Heart left ventricle (tissue), 16 donors: ENCODE measurements at regions not wholly inside any gene's neighbourhood (a gene's known extent, or its start where the extent isn't known, plus 50 kb on each side); places are given as distances from the start of the nearest gene placed in this dataset.
A peak's percentile ranks its signal among the peaks of the same experiment; 100 is the strongest.

Source experiments
- ATAC-seq, 4 donors: fragments of 200-7000 bp; cut with Tn5 transposase; one replicate each; pipeline ENCODE4 v1.9.1; 2020 to 2022; ENCODE audit warnings: moderate library complexity in 4 of 4, mild to moderate bottlenecking in 3 of 4, moderate number of reproducible peaks in 1 of 4
- DNase-seq, 5 donors: peaks; one replicate each; pipeline ENCODE4 v3.0.0-alpha.2; 2020
- H3K27ac ChIP-seq, 12 donors: fragments of 200-600 bp; sonication (generic) in 4 of 12; one replicate each; pipeline versions ENCODE4 v1.5.0 to v1.8.0; 2016 to 2022; ENCODE audit warnings: mild to moderate bottlenecking in 2 of 12
- H3K27me3 ChIP-seq, 9 donors: fragments of 200-600 bp; sonication (generic) in 2 of 9; one replicate each; pipeline versions ENCODE4 v1.5.1 to v1.8.0; 2016 to 2022; ENCODE audit warnings: mild to moderate bottlenecking in 3 of 9
- H3K36me3 ChIP-seq, 9 donors: fragments of 200-600 bp; sonication (generic) in 2 of 9; one replicate each; pipeline versions ENCODE4 v1.5.0 to v1.8.0; 2018 to 2022; ENCODE audit warnings: mild to moderate bottlenecking in 2 of 9
- H3K4me1 ChIP-seq, 12 donors: fragments of 200-600 bp; sonication (generic) in 4 of 12; one replicate each; pipeline versions ENCODE4 v1.5.0 to v1.8.0; 2016 to 2022; ENCODE audit warnings: mild to moderate bottlenecking in 3 of 12
- H3K4me3 ChIP-seq, 12 donors: fragments of 200-600 bp; sonication (generic) in 4 of 12; one replicate each; pipeline versions ENCODE4 v1.5.0 to v1.8.0; 2017 to 2022; ENCODE audit warnings: mild to moderate bottlenecking in 9 of 12, moderate library complexity in 4 of 12
- H3K9me3 ChIP-seq, 12 donors: fragments of 200-600 bp; sonication (generic) in 4 of 12; one replicate each; pipeline versions ENCODE4 v1.5.0 to v1.8.0; 2016 to 2022; ENCODE audit warnings: mild to moderate bottlenecking in 1 of 12
- POLR2A ChIP-seq, 2 donors: fragments of 450-650 bp; IDR thresholded peaks; one replicate each; pipeline ENCODE4 v1.6.1; 2017; ENCODE audit warnings: antibody characterized with exemption in 2 of 2, mild to moderate bottlenecking in 2 of 2, moderate library complexity in 2 of 2
- WGBS, 4 donors: extraction: QIAGEN DNeasy Blood & Tissue Kit in 2 of 4; methylation state at CpG; one replicate each; pipeline versions ENCODE4 v1.1.5 to v1.1.7; 2013 to 2018; 5-methylcytosine and 5-hydroxymethylcytosine counted together
- intact Hi-C, 10 donors: fragments of 100-400 bp; cut with DNase I; formaldehyde crosslinking; loops; one replicate each; pipeline versions ENCODE4 v1.11.1 to v1.14.2; 2022
- TF ChIP-seq, protein P1 (sequence below), 12 donors: fragments of 200-600 bp; sonication (generic) in 4 of 12; IDR thresholded peaks; one replicate each; pipeline versions ENCODE4 v1.5.0 to v1.8.0; 2018 to 2022; ENCODE audit warnings: antibody characterized with exemption in 12 of 12, mild to moderate bottlenecking in 5 of 12
- donor health status: ischemic (EF 13 %, LVEDD 7.1; RV severe dilation, severe dysfunction).
- donor health status: healthy with polysubstance abuse.
- donor health status: DM: no; HTN: yes; CAD: no.
- donor health status: DM: no; HTN: no; CAD: no.
- donor health status: ischemic (EF 25% LVEDD 6.9; RV normal size, moderate dysfunction).
- donor health status: ischemic (EF 25% LVEDD 5.7; RV mildly dilated, moderate dysfunction).
- donor health status: healthy.
- donor health status: DM: yes; HTN: yes; CAD: no.
- donor health status: ischemic (EF 35%, LVEDD 5.7; RV mildly dilated, moderate dysfunction).
- donor health status: nonischemic (EF 11% LVEDD 7.7; RV severe dilation, severe dysfunction).
- donor health status: DM: yes; HTN: yes; CAD: no.
- donor health status: PGD.
- donor health status: ischemic (EF 29% LVEDD 5.4; RV normal size, mild dysfunction).
- donor health status: nonischemic (EF 23%, LVEDD 6.1; RV moderate dilation, normal function).

DNA sequence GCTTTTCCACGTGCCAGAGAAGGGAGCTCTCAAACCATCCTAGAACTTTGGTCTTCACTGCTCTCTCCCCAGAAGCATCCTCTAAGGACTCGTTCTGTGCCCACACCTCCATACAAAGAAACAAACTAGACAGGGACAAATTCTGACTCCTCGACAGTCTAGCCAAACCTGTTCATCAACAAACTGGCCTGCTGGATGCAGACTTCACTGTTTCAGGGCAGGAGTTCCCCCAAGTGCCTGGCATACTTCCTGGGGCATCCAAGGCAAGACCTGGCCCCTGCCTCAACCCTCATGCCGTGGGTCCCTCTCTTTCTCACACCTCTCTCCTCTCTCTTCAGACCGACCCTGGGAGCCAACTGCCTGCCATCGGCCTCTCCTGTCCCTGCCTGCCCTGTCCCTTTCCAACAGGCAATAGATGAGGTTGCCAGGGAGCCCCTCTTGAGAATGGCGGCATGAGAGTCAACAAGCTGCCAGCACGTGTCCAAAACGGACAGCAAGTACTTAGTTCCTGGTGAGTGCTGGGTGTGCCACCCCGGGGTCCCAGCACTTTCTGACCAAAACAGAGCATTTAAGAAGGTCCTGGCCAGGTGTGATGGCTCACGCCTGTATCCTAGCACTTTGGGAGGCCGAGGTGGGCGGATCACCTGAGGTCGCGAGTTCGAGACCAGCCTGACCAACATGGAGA, 79.1 kb upstream of the HES1 start:
- Histone ChIP-seq H3K4me3 (no peak overlapping the region), H3K9me3 (peaks cover 0 to 3% (median 0%) of the 10 kb centered on the region in 12 donors), H3K4me1 (peaks cover 0 to 16% (median 7%) of the 10 kb centered on the region in 12 donors), H3K36me3 (no peaks in the 10 kb centered on the region), H3K27ac (no peak overlapping the region), H3K27me3 (peaks cover 0 to 20% (median 0%) of the 10 kb centered on the region in 9 donors)
- intact Hi-C loops = no loop called here
- DNase-seq = no peak
- TF ChIP-seq POLR2A (IDR thresholded peaks at IDR 0.05) = no peak
- TF ChIP-seq, protein P1, sequence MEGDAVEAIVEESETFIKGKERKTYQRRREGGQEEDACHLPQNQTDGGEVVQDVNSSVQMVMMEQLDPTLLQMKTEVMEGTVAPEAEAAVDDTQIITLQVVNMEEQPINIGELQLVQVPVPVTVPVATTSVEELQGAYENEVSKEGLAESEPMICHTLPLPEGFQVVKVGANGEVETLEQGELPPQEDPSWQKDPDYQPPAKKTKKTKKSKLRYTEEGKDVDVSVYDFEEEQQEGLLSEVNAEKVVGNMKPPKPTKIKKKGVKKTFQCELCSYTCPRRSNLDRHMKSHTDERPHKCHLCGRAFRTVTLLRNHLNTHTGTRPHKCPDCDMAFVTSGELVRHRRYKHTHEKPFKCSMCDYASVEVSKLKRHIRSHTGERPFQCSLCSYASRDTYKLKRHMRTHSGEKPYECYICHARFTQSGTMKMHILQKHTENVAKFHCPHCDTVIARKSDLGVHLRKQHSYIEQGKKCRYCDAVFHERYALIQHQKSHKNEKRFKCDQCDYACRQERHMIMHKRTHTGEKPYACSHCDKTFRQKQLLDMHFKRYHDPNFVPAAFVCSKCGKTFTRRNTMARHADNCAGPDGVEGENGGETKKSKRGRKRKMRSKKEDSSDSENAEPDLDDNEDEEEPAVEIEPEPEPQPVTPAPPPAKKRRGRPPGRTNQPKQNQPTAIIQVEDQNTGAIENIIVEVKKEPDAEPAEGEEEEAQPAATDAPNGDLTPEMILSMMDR (IDR thresholded peaks at IDR 0.05) = no peak
- WGBS, 4 donors = 93 to 96% (median 94%) methylated on average over 16 of the region's 16 CpGs
- ATAC-seq = no peak

DNA sequence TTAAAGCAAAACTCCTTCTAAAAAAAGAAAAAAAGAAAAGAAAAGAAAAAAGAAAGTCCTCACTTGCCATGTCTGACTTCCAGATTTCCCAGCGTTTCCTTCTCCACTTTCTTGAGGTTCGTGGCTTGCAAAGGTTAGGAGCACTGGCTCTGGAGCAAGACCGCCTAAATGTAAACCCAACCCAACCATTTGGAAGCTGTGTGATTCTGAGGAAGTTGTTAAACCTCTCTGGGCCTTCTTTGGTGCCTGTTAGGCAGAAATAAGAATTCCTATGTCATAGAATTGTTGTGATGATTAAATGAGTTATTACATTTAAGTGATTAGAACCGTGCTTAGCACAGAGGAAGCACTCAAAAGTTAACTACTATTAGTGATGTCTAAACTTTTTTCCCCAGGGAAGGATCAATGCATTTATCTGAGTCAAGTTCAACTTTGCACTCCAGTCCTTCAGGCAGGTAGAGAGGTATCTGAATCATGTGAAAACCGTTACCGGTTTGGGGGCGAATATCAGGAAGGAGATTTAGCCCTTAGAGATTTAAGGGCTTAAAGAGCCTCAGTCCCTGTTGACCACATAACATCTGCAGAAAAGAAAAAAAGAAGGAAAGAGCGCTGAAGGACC, 78.3 kb upstream of the HES1 start:
- 63 to 74% (median 67%) methylated on average over 8 of the region's 8 CpGs for WGBS, 4 donors
- Histone ChIP-seq H3K27ac (peak overlapping the region in 5 of 12 donors; percentile 1 to 54 (median 33)), H3K4me1 (peaks cover 0 to 16% (median 7%) of the 10 kb centered on the region in 12 donors), H3K27me3 (peaks cover 0 to 20% (median 0%) of the 10 kb centered on the region in 9 donors), H3K36me3 (no peaks in the 10 kb centered on the region), H3K4me3 (peak overlapping the region; percentile 6 to 52 (median 42)), H3K9me3 (no peaks in the 10 kb centered on the region)
- no peak for TF ChIP-seq POLR2A (IDR thresholded peaks at IDR 0.05)
- TF ChIP-seq, protein P1 (IDR thresholded peaks at IDR 0.05) = no peak
- DNase-seq (no peak), ATAC-seq (no peak)
- intact Hi-C loops = no loop called here

DNA sequence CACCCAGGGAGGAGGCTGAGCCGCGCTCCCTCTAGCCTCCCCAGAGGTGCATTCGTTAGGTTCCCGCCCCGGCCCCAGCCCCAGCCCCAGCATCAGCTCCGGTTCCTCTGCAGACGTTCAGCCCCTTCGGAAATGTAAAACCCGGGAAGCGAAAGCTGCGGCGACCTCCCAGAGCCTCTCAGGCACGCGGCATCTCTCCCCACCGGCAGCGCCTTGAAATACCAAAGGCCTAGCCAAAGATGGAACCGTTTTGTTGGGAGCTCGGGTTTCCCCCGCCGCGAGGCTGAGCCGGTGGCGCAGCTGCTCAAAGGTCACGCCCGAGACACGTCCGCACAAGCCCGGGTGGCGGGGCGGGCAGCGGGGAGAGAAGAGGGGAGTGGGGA, 77.8 kb upstream of the HES1 start:
- TF ChIP-seq, protein P1 (IDR thresholded peaks at IDR 0.05) = no peak
- no peak for TF ChIP-seq POLR2A (IDR thresholded peaks at IDR 0.05)
- H3K4me1 ChIP-seq = peaks cover 0 to 16% (median 7%) of the 10 kb centered on the region in 12 donors
- 2 to 10% (median 6%) methylated on average over 15 to 31 of the region's 31 CpGs for WGBS, 4 donors
- H3K27ac ChIP-seq = peak overlapping the region in 6 of 12 donors; percentile 0 to 54 (median 18)
- H3K27me3 ChIP-seq = peaks cover 0 to 20% (median 0%) of the 10 kb centered on the region in 9 donors
- ATAC-seq (peak; percentile 47 to 82 (median 78)), DNase-seq (peak; percentile 58 to 78 (median 68))
- no peaks in the 10 kb centered on the region for H3K9me3 ChIP-seq
- intact Hi-C loops = no loop called here
- peak overlapping the region; percentile 6 to 52 (median 42) for H3K4me3 ChIP-seq
- H3K36me3 ChIP-seq = no peaks in the 10 kb centered on the region

DNA sequence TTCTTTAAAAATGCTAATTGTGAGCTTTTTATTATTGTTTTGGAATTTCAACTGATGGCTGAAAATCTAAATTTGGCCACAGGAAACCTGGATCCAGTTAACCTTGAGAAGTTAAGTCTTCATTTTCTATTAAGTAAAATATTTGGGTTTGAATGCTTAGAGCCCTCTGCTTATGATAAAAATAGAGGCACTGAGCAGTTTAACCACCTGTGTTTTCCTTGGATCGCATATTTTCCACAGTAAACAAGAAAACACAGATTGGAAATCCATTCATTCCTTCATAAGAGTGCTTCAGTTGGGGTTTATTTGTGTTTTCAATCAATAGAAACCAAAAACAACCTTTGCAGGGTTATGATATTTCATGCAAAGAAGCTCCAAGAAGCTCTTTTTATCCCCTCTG, 77.2 kb upstream of the HES1 start:
- Histone ChIP-seq H3K4me3 (peak overlapping the region in 10 of 12 donors; percentile 6 to 52 (median 44)), H3K36me3 (no peaks in the 10 kb centered on the region), H3K27ac (peak overlapping the region in 5 of 12 donors; percentile 0 to 54 (median 33)), H3K4me1 (peaks cover 0 to 16% (median 7%) of the 10 kb centered on the region in 12 donors), H3K27me3 (peaks cover 0 to 20% (median 0%) of the 10 kb centered on the region in 9 donors), H3K9me3 (no peaks in the 10 kb centered on the region)
- 41 to 69% (median 63%) methylated on average over 1 of the region's 1 CpG for WGBS, 4 donors
- DNase-seq (no peak), ATAC-seq (no peak)
- no peak for TF ChIP-seq POLR2A (IDR thresholded peaks at IDR 0.05)
- TF ChIP-seq, protein P1 (IDR thresholded peaks at IDR 0.05) = no peak
- intact Hi-C loops = no loop called here
